DOHH2 (cell line): ENCODE measurements at regions not wholly inside any gene's neighbourhood (a gene's known extent, or its start where the extent isn't known, plus 50 kb on each side); places are given as distances from the start of the nearest gene placed in this dataset.

ENCODE experiments used
- EZH2phosphoT487 ChIP-seq: fragments of 200-600 bp; sonication (generic); IDR thresholded peaks from 2 replicates; pipeline ENCODE4 v1.6.1; 2017; ENCODE audit warnings: borderline replicate concordance, mild to moderate bottlenecking, antibody characterized with exemption, low read length, moderate library complexity, mixed read lengths
- TF ChIP-seq, protein P1 (sequence below): fragments of 200-600 bp; sonication (generic); IDR thresholded peaks from one replicate; pipeline ENCODE4 v1.5.1; 2014; ENCODE audit warnings: antibody characterized with exemption, mild to moderate bottlenecking, low read depth, low read length; ENCODE audit not compliant: poor library complexity, severe bottlenecking

GRCh38 chr14:84643446-84643845 lies 886.5 kb upstream of the FLRT2 start:
- TF ChIP-seq, protein P1, sequence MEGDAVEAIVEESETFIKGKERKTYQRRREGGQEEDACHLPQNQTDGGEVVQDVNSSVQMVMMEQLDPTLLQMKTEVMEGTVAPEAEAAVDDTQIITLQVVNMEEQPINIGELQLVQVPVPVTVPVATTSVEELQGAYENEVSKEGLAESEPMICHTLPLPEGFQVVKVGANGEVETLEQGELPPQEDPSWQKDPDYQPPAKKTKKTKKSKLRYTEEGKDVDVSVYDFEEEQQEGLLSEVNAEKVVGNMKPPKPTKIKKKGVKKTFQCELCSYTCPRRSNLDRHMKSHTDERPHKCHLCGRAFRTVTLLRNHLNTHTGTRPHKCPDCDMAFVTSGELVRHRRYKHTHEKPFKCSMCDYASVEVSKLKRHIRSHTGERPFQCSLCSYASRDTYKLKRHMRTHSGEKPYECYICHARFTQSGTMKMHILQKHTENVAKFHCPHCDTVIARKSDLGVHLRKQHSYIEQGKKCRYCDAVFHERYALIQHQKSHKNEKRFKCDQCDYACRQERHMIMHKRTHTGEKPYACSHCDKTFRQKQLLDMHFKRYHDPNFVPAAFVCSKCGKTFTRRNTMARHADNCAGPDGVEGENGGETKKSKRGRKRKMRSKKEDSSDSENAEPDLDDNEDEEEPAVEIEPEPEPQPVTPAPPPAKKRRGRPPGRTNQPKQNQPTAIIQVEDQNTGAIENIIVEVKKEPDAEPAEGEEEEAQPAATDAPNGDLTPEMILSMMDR = no peak
- TF ChIP-seq EZH2phosphoT487 = no peak
